UCSD-AML1 (cell line): ENCODE measurements at regions not wholly inside any gene's neighbourhood (a gene's known extent, or its start where the extent isn't known, plus 50 kb on each side); places are given as distances from the start of the nearest gene placed in this dataset.
"Not testable (repeated sequence)": the region's sequence is repeated elsewhere in the genome, so short reads cannot be mapped to it uniquely, and the experiment has no call there.

Experiments used
- DNase-seq: peaks from one replicate; lab custom pipeline; 2025; ENCODE audit not compliant: unreplicated experiment; lab: John Stamatoyannopoulos, UW

GRCh38 chr1:70554341-70554740 is 143.3 kb downstream of the CTH start:
- no peak for DNase-seq

GRCh38 chr1:70556541-70556940 is 145.5 kb downstream of the CTH start:
- no peak for DNase-seq

DNA sequence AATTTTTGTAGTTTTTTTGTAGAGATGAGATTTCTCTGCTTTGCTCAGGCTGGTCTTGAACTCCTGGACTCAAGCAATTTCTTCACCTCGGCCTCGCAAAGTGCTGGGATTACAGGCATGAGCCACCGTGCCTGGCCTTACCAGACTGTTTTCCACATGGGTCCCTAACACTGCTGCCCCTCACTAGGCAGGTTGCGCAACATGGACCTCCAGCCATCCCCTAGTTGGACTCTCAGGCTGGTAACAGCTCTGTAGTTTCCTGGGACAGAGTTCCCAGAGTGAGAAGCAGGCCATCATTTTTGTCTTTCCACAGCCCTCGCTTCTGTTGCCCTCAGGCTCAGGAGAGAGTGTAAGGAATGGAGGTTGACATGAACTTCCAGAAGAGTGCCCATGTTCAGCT is 156.1 kb downstream of the CTH start:
- DNase-seq: no peak

DNA sequence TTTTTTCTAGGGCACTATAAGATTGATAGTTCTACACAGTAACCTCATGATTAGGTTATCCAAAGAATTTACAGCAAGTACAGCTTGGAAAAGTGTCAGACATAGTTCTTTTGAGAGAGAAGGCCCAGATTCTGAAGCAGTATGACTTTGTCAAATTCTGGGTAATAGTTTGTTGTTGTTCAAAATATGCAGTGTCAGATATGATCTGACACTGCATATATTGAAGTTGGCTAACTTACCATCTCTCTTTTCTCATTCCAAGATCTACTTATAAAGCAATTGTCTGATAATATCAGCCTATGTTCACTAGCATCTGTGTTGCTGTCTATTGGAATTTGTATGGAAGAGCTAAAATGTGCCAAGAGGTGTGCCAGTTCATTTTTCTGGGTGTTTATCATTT is 160.1 kb downstream of the CTH start:
- DNase-seq: no peak

DNA sequence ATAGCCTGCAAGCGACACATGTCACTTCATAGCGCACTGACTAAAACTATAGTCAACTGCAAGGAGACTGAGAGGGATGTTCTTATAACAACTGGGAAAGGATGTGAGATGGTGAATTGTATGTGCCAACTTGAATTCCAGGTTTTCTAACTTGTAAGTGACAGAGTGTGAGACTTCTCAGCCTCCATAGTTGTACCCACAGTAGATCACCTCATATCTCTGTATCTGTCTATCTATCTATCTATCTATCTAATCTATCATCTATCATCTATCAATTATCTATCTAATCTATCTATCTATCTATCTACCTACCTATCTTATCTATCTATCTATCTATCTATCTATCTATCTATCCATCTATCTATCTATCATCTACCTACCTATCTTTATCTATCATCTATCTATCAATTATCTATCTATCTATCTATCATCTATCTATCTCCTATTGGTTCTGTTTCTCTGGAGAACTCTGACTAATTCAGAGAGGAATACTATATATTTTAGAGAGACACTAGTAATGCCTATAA is 162.3 kb downstream of the CTH start:
- no peak for DNase-seq

DNA sequence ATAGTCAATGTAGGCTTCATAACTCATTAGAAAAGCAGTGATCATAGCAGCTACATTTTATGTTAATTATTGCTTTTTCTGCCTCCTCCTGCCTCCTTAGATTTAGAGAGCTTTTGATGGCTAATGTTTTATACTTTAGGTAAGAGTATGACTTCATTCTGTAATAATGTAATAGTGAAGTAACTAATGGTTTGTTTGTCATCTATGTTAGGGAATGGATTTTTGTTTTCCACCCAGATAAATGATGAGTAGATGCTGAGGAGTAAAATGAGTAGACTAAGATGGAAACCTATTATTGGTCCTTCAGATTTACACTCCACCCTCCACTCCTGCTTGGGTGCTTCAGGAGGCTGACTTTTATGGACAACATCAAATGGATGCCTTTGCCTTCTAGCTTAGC is 170.6 kb downstream of the CTH start:
- no peak for DNase-seq

DNA sequence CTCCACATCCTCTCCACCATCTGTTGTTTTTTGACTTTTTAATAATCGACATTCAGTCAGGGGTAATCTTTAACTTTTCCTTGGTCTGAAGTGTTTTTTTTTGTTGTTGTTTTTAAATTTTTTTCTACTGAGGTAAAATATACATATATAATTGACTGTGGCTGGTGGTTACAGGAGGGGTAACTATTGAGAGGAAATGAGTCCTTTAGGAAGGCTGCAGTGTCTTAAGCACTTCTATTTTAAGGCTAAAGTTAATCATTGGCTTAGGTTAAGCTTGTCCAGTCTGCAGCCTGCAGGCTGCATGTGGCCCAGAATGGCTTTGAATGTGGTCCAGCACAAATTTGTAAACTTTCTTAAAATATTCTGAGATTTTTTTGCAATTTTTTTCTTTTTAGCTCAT is 172.5 kb downstream of the CTH start:
- no peak for DNase-seq

- no peak for DNase-seq
Observed at GRCh38 chr1:70586046-70586445, 175.0 kb downstream of the CTH start.

DNA sequence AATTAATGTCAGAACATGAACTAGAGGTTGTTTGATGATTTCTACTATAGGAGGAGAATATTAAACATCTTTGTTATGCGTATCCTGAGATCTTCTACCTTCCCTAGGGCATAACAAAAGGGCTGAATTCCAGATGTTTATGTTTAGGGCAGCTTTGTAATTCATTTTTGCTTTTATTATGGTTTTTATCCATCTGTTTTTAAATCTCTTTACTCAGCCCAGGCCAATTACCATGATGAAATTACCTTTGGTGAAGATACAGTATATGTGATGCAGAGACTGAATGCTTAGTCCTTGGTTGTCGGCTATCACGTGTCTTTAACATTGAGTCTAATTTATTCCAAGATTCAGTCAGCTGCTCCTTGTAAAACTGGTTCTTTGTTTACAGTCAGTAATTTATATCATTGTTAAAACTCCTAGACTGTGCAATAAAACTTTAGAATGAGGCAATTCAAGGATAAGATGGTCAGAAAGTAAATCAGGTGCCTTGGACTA is 176.9 kb downstream of the CTH start:
- no peak for DNase-seq

DNA sequence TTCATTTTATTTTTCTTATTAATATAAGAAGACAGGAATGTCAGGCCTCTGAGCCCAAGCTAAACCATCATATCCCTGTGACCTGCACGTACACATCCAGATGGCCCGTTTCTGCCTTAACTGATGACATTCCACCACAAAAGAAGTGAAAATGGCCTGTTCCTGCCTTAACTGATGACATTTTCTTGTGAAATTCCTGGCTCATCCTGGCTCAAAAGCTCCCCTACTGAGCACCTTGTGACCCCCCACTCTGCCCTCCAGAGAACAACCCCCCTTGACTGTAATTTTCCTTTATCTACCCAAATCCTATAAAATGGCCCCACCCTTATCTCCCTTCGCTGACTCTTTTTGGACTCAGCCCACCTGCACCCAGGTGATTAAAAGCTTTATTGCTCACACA is 182.5 kb downstream of the CTH start:
- DNase-seq: not testable (repeated sequence)

GRCh38 chr1:70608815-70609214 is 197.7 kb downstream of the CTH start:
- no peak for DNase-seq

DNA sequence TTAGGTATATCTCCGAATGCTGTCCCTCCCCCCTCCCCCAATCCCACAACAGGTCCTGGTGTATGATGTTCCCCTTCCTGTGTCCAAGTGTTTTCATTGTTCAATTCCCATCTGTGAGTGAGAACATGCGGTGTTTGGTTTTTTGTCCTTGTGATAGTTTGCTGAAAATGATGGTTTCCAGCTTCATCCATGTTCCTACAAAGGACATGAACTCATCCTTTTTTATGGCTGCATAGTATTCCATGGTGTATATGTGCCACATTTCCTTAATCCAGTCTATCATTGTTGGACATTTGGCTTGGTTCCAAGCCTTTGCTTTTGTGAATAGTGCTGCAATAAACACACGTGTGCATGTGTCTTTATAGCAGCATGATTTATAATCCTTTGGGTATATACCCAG is 199.1 kb downstream of the CTH start:
- DNase-seq: not testable (repeated sequence)

GRCh38 chr1:70616946-70617345 is 205.9 kb downstream of the CTH start:
- no peak for DNase-seq

- DNase-seq: no peak
Observed at GRCh38 chr1:70617728-70618127, 206.7 kb downstream of the CTH start.

DNA sequence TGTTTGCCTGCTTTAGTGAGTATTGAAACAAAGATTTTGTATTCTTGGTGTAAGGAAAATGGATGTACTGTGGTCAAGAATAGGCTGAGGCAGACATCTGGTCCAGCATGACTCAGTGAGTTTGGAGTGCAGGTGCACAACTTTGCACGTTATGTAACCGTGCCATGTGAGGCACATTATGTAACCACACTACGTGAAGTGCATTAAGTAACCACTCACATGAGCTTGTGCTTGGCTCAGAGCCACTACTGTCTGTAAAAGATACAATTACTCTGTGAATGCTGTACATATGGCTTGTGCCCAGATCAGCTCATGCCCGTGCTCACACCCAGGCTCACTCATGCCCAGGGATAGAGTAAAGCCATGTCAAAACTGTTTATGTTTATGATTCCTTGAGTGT is 216.8 kb downstream of the CTH start:
- no peak for DNase-seq

- no peak for DNase-seq
Observed at GRCh38 chr1:70628973-70629372, 217.9 kb downstream of the CTH start.

- DNase-seq: no peak
Observed at GRCh38 chr1:70633004-70633403, 221.9 kb downstream of the CTH start.

GRCh38 chr1:70635868-70636267 is 224.8 kb downstream of the CTH start:
- DNase-seq: no peak

DNA sequence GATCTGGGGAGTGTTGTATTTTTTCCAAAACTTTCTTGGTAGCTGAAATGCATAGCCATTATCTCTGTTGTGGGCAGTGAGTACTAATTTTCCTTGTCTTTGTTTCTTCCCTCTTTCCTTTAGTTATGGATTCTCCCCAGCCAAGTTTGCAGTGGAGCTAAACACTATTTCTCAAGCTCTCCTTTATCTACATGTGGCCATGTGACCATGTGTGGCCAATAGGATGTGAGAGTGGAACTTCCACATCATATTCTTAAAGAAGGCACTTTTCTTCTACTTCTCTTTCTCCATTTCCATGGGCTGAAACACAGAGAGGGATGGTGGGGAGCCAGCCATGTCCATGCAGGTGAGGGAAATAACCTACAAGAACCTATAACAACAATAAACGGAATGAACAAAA is 230.8 kb downstream of the CTH start:
- no peak for DNase-seq

DNA sequence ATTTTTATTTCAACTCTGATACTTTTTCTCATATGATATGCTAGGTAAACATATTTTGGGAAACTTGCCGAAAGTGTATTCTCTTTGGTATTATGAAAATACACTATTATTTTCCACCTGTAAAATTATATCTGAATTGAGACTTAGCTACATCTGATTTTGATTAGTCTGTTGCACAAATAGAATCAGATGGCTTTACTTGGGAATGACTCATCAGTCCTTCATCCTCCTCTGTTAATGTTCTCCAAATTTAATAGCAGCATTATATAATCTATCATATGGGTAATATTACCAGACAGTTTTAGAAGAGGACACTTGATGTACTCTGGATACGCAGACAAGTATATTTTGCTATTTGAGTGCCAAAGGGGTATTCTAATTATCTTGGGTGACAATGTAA is 245.3 kb downstream of the CTH start:
- DNase-seq: no peak

GRCh38 chr1:70659891-70660290 is 248.8 kb downstream of the CTH start:
- no peak for DNase-seq

DNA sequence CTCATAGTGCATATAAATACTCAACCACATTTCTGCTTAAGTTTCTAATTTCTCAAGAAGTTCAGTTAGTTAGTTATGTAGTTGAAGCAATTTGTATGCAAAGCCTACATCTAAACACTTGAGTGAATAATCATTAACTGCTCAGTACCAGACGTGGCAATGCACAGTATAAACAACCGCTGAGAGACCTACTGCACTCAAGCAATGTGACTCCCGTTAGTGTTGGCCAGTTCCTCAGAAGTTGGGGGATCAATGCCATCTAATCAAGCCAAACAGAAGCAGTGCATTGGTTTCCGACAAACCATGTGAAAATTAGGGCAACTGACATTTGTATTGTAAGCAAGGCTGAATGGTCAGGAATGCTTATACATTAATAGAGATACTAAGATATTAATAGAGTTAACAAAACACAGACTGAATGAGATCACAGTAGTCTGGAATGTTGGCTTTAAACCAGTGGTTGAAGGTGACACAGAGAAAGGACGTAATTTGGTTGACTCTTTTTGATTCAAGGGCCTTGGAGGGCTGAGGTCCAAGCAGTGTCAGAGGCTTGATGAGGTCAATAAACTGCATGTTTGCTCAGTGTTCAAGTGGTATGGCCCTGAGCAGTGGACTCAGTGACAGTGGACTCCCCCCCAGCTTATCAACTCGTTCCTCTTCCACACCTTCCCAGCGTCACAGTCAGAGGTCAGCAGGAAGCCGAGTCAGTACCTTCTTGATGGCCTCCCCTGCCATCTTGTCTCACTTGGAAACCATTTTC is 255.5 kb downstream of the CTH start:
- no peak for DNase-seq
